Sigmoid colon (tissue), 4 donors: ENCODE measurements at regions not wholly inside any gene's neighbourhood (a gene's known extent, or its start where the extent isn't known, plus 50 kb on each side); places are given as distances from the start of the nearest gene placed in this dataset.

Source experiments
- CTCF ChIP-seq, 4 experiments: fragments of 450-650 bp in 3 of 4; fragments of 200-600 bp in 1 of 4; IDR thresholded peaks; one replicate each; pipeline ENCODE4 v1.5.1; 2016 to 2019; ENCODE audit warnings: antibody characterized with exemption in 4 of 4, mild to moderate bottlenecking in 3 of 4, moderate library complexity in 2 of 4
- EP300 ChIP-seq, 4 donors: sonication (generic); formaldehyde crosslinking; IDR thresholded peaks; one replicate each; pipeline ENCODE4 v1.6.1; 2017; ENCODE audit warnings: antibody characterized with exemption in 4 of 4
- POLR2A ChIP-seq, 2 donors: fragments of 450-650 bp; IDR thresholded peaks; one replicate each; pipeline ENCODE4 v1.6.1; 2016; ENCODE audit warnings: antibody characterized with exemption in 2 of 2, mild to moderate bottlenecking in 2 of 2, moderate library complexity in 2 of 2

- TF ChIP-seq CTCF (IDR thresholded peaks at IDR 0.05), result no peak
- TF ChIP-seq EP300 (IDR thresholded peaks at IDR 0.05), result no peak
- TF ChIP-seq POLR2A (IDR thresholded peaks at IDR 0.05), result no peak
Observed at GRCh38 chr14:50026396-50026795, 90.0 kb downstream of the VCPKMT start.
